ENCODE measurements at regions not wholly inside any gene's neighbourhood (a gene's known extent, or its start where the extent isn't known, plus 50 kb on each side); places are given as distances from the start of the nearest gene placed in this dataset.

- TF ChIP-seq CTCF (IDR thresholded peaks at IDR 0.05; ENCODE audit: control extremely low read depth in 1 of 3, insufficient read depth in 1 of 3, low read depth in 1 of 3, low read length in 3 of 3) (no peak), SP1 (IDR thresholded peaks at IDR 0.05; ENCODE audit: low read depth, low read length) (no peak), RAD21 (IDR thresholded peaks at IDR 0.05 in 1 of 2, conservative IDR thresholded peaks at IDR 0.05 in 1 of 2; ENCODE audit: low read depth in 2 of 2, low read length in 2 of 2) (no peak)
Measured at GRCh38 chr9:518540-518939, 303.9 kb downstream of the DOCK8 start (continued).

Data from H1 (cell line).